ENCODE measurements at regions not wholly inside any gene's neighbourhood (a gene's known extent, or its start where the extent isn't known, plus 50 kb on each side); places are given as distances from the start of the nearest gene placed in this dataset.

DNA sequence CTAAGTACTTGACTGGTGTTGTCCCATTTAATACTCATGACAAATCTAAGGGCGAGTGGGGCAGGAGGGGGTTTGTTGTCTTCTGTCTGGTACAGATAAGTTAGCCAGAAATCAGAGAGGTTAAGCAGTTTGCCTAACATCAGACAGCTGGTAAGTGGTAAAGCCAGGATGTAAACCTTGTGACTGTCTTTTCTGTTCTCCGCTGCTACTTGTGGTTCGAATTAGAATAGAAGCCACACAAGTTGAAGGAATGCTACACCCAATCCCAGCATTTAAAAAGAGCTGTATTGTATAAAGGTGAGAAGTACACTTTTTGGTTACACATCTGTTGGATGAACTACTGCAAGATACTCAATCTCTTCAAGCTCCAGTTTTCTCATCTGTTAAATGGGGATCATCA is 474.7 kb upstream of the SUCLG2 start:
- no peak overlapping the region for H3K9ac ChIP-seq (replicated peaks; ENCODE audit: extremely low read depth, insufficient read depth, low read length)
- H3K9me1 ChIP-seq (replicated peaks; ENCODE audit: control insufficient read depth, extremely low read depth, insufficient read depth, low read length) = no peaks in the 10 kb centered on the region
- no peaks in the 10 kb centered on the region for H3K4me1 ChIP-seq (ENCODE audit: control insufficient read depth, extremely low read depth, insufficient read depth, low read length)
- no peaks in the 10 kb centered on the region for H4K20me1 ChIP-seq (replicated peaks; ENCODE audit: control insufficient read depth, extremely low read depth, insufficient read depth, low read length)
- POLR2A ChIA-PET = no interaction called here
- no peak overlapping the region for H2AFZ ChIP-seq (ENCODE audit: low read depth, low read length)
- H3K79me2 ChIP-seq (ENCODE audit: control insufficient read depth, insufficient read depth, low read length) = no peaks in the 10 kb centered on the region
- no peak overlapping the region for H3K4me2 ChIP-seq (ENCODE audit: insufficient read depth, low read length)
- H3K27me3 ChIP-seq (ENCODE audit: control insufficient read depth in 2 of 2, insufficient read depth in 2 of 2, low read length in 2 of 2) = no peaks in the 10 kb centered on the region
- no peak for FAIRE-seq
- CTCF ChIA-PET = no interaction called here
- dilution Hi-C loops (cut with MboI; ENCODE audit: extremely low pct_ligation_motif_present, low sequenced_read_pairs) = no loop called here
- intact Hi-C loops (cut with micrococcal nuclease) = no loop called here
- BruUV-seq (replicated peaks) = no TSS peak
- no peak for TF ChIP-seq FOS (IDR thresholded peaks at IDR 0.05; ENCODE audit: borderline replicate concordance, insufficient read depth, low read length)
- no peak for TF ChIP-seq EZH2 (IDR thresholded peaks at IDR 0.05; ENCODE audit: borderline replicate concordance, low read depth, low read length, severe bottlenecking)
- TF ChIP-seq JUN (IDR thresholded peaks at IDR 0.05; ENCODE audit: borderline replicate concordance, insufficient read depth, insufficient read length, low read depth) = no peak
- TF ChIP-seq, protein P1, sequence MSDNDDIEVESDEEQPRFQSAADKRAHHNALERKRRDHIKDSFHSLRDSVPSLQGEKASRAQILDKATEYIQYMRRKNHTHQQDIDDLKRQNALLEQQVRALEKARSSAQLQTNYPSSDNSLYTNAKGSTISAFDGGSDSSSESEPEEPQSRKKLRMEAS (IDR thresholded peaks at IDR 0.05; ENCODE audit: insufficient read depth, insufficient read length) = no peak
- no peak for DNase-seq (ENCODE audit: low read depth, low spot score)
- H3K27ac ChIP-seq (ENCODE audit: insufficient read depth, low read depth, low read length) = no peak overlapping the region
- no peak overlapping the region for H3K4me3 ChIP-seq (replicated peaks in 1 of 3; ENCODE audit: insufficient read depth in 1 of 3, low read depth in 1 of 3, low read length in 3 of 3)
- H3K9me3 ChIP-seq (replicated peaks; ENCODE audit: control insufficient read depth, insufficient read depth, low read length) = peaks cover 4% of the 10 kb centered on the region
- no peaks in the 10 kb centered on the region for H3K36me3 ChIP-seq (ENCODE audit: control insufficient read depth in 2 of 2, extremely low read depth in 1 of 2, insufficient read depth in 2 of 2, low read length in 2 of 2)

DNA sequence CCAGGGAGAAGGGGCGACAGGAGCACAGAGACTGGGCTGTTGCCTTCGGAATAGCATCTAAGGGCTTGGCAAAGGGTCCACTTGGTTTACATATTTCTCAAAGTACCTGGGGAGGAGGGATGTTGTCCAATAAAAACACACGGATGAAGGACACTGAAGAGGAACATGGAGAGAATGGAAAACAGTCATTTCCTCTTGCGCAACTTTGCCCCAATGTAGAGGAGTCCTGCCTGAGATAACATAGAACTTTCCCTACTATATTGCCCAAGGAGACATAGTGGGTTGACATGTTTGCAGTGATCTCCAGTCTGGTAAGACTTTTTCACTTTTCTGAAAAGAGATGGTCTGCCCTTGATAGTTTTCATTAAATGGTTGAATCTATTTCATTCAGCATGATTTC is 468.8 kb upstream of the SUCLG2 start:
- Histone ChIP-seq H2AFZ (ENCODE audit: low read depth, low read length) (no peak overlapping the region), H3K9me3 (replicated peaks; ENCODE audit: control insufficient read depth, insufficient read depth, low read length) (peaks cover 6% of the 10 kb centered on the region), H3K9ac (replicated peaks; ENCODE audit: extremely low read depth, insufficient read depth, low read length) (no peak overlapping the region), H3K79me2 (ENCODE audit: control insufficient read depth, insufficient read depth, low read length) (no peaks in the 10 kb centered on the region), H3K9me1 (replicated peaks; ENCODE audit: control insufficient read depth, extremely low read depth, insufficient read depth, low read length) (no peaks in the 10 kb centered on the region), H3K4me1 (ENCODE audit: control insufficient read depth, extremely low read depth, insufficient read depth, low read length) (no peaks in the 10 kb centered on the region), H3K4me2 (ENCODE audit: insufficient read depth, low read length) (no peak overlapping the region), H4K20me1 (replicated peaks; ENCODE audit: control insufficient read depth, extremely low read depth, insufficient read depth, low read length) (no peaks in the 10 kb centered on the region), H3K4me3 (replicated peaks in 1 of 3; ENCODE audit: insufficient read depth in 1 of 3, low read depth in 1 of 3, low read length in 3 of 3) (no peak overlapping the region), H3K27me3 (ENCODE audit: control insufficient read depth in 2 of 2, insufficient read depth in 2 of 2, low read length in 2 of 2) (no peaks in the 10 kb centered on the region), H3K36me3 (ENCODE audit: control insufficient read depth in 2 of 2, extremely low read depth in 1 of 2, insufficient read depth in 2 of 2, low read length in 2 of 2) (no peaks in the 10 kb centered on the region), H3K27ac (ENCODE audit: insufficient read depth, low read depth, low read length) (no peak overlapping the region)
- intact Hi-C loops (cut with micrococcal nuclease) (no loop called here), dilution Hi-C loops (cut with MboI; ENCODE audit: extremely low pct_ligation_motif_present, low sequenced_read_pairs) (no loop called here)
- POLR2A ChIA-PET = no interaction called here
- no peak for TF ChIP-seq MYC (IDR thresholded peaks at IDR 0.05; ENCODE audit: low read depth, low read length)
- TF ChIP-seq, protein P1 (IDR thresholded peaks at IDR 0.05; ENCODE audit: insufficient read depth, insufficient read length) = no peak
- TF ChIP-seq FOS (IDR thresholded peaks at IDR 0.05; ENCODE audit: borderline replicate concordance, insufficient read depth, low read length) = no peak
- TF ChIP-seq JUN (IDR thresholded peaks at IDR 0.05; ENCODE audit: borderline replicate concordance, insufficient read depth, insufficient read length, low read depth) = no peak
- CTCF ChIA-PET = no interaction called here
- BruUV-seq (replicated peaks) = no TSS peak
- no peak for DNase-seq (ENCODE audit: low read depth, low spot score)
- no peak for FAIRE-seq

Measured in endothelial cell of umbilical vein (primary cell).